K562 (cell line): ENCODE measurements at regions not wholly inside any gene's neighbourhood (a gene's known extent, or its start where the extent isn't known, plus 50 kb on each side); places are given as distances from the start of the nearest gene placed in this dataset.

Experiments used
- ATF2 ChIP-seq: sonication (generic); formaldehyde crosslinking; IDR thresholded peaks from 2 replicates; pipeline ENCODE4 v1.8.1; 2022; ENCODE audit warnings: missing genetic modification reagents
- DNMT1 ChIP-seq: fragments of 450-650 bp; IDR thresholded peaks from 2 replicates; pipeline ENCODE4 v1.6.1; 2016; ENCODE audit warnings: antibody characterized with exemption, mild to moderate bottlenecking
- EZH2 ChIP-seq: IDR thresholded peaks from 2 replicates; pipeline ENCODE4 v1.6.1; 2012; ENCODE audit warnings: low read depth, mild to moderate bottlenecking, inconsistent platforms, low read length, borderline replicate concordance
- MAX ChIP-seq: sonication (generic); formaldehyde crosslinking; IDR thresholded peaks from 2 replicates; pipeline ENCODE4 v1.9.0; 2022; ENCODE audit warnings: mild to moderate bottlenecking, missing genetic modification reagents
- MLX ChIP-seq, 2 experiments: fragments of 450-650 bp in 1 of 2; sonication (generic) in 1 of 2; formaldehyde crosslinking; conservative IDR thresholded peaks; 2 replicates each; pipeline versions ENCODE4 v1.4.0 to v1.8.1; 2020 to 2022; ENCODE audit warnings: mild to moderate bottlenecking in 1 of 2, missing genetic modification reagents in 1 of 2
- NFIC ChIP-seq: fragments of 450-650 bp; IDR thresholded peaks from 2 replicates; pipeline ENCODE4 v1.6.1; 2017; ENCODE audit warnings: mild to moderate bottlenecking, inconsistent platforms
- PHB2 ChIP-seq: fragments of 450-650 bp; IDR thresholded peaks from 2 replicates; pipeline ENCODE4 v1.6.1; 2017; ENCODE audit warnings: low read depth
- PRPF4 ChIP-seq: fragments of 200-400 bp; formaldehyde crosslinking; IDR thresholded peaks from one replicate; pipeline ENCODE4 v1.6.1; 2017; ENCODE audit warnings: low read length, low read depth, mild to moderate bottlenecking; ENCODE audit not compliant: insufficient read depth, poor library complexity, severe bottlenecking
- TAF7 ChIP-seq: fragments of 450-650 bp; IDR thresholded peaks from 2 replicates; pipeline ENCODE4 v1.6.1; 2016; ENCODE audit warnings: missing genetic modification characterization, missing compliant biosample characterization
- ZNF277 ChIP-seq: fragments of 250-450 bp; sonication (Bioruptor Pico); IDR thresholded peaks from 2 replicates; pipeline ENCODE4 v1.8.0; 2022; ENCODE audit warnings: inconsistent platforms, mild to moderate bottlenecking, moderate library complexity, borderline replicate concordance
- ZSCAN29 ChIP-seq: fragments of 450-650 bp; IDR thresholded peaks from 2 replicates; pipeline ENCODE4 v1.6.1; 2017

GRCh38 chr16:63312346-63312745 is 1276.1 kb upstream of the CDH8 start:
- TF ChIP-seq DNMT1: no peak
- no peak for TF ChIP-seq PHB2
- TF ChIP-seq ZNF277 (CRISPR knock-in tag): no peak
- TF ChIP-seq TAF7 (tag): no peak
- TF ChIP-seq MAX: no peak
- TF ChIP-seq ATF2 (CRISPR knock-in tag): no peak
- TF ChIP-seq EZH2: no peak
- no peak for TF ChIP-seq ZSCAN29
- no peak for TF ChIP-seq PRPF4
- TF ChIP-seq NFIC: no peak
- no peak for TF ChIP-seq MLX (CRISPR knock-in tag; conservative IDR thresholded peaks at IDR 0.05)
